Activated T-helper 9 cell treated with anti-CD3 and anti-CD28 coated beads, Interleukin-2, amount 50 U/mL, for 16 hours (primary cell): ENCODE measurements at regions not wholly inside any gene's neighbourhood (a gene's known extent, or its start where the extent isn't known, plus 50 kb on each side); places are given as distances from the start of the nearest gene placed in this dataset.

Source experiments
- DNase-seq: peaks from one replicate; pipeline ENCODE4 v3.0.0-alpha.2; 2020; ENCODE audit warnings: low read depth

GRCh38 chr5:2205185-2205585, 322.5 kb upstream of the IRX4 start:
- DNase-seq: no peak

GRCh38 chr5:2204366-2205184, 321.9 kb upstream of the IRX4 start:
- no peak for DNase-seq

GRCh38 chr5:2203774-2204173, 321.0 kb upstream of the IRX4 start:
- DNase-seq: no peak

- DNase-seq: no peak
Observed at GRCh38 chr5:2201832-2202231, 319.1 kb upstream of the IRX4 start.

GRCh38 chr5:2201421-2201820, 318.7 kb upstream of the IRX4 start:
- no peak for DNase-seq

DNA sequence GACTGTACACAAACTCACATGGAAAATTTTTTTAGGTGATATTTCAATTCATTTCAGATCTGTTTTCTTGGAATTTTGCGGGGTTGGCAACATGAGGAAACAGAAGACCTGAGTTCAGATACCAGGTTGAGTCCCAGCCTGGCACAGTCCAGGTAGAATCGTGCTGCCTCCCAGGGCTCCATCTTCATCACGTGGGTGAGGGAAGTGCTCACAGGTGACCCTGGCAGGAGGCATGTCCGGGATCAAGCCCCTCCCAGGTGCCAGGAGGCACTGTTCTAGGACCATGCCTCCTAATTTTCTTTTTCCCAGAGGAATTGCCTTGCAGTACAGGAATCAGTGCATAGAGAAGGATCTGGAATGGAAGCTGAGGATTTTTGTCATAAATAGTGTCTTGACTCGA, 318.3 kb upstream of the IRX4 start:
- no peak for DNase-seq

GRCh38 chr5:2200261-2200950, 317.7 kb upstream of the IRX4 start:
- DNase-seq: no peak

DNA sequence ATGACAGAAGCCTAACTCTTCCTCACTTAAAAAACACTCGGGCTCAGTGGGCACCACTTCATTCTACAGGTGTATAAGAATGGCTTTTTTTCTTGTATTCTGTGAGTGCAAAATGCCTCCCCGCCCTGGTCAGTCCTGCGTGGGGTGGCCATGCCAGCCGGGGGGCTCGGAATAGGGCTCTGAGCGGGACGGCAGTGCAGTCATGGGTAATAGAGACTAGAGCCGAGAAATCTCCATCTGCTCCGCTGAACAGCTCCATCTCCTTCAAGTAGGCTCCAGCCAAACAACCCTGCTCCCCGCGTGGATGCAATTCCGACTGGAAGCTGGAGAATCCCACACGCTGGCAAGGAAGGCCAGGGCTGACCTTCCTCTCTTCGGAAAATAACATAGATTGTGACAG, 317.0 kb upstream of the IRX4 start:
- no peak for DNase-seq

DNA sequence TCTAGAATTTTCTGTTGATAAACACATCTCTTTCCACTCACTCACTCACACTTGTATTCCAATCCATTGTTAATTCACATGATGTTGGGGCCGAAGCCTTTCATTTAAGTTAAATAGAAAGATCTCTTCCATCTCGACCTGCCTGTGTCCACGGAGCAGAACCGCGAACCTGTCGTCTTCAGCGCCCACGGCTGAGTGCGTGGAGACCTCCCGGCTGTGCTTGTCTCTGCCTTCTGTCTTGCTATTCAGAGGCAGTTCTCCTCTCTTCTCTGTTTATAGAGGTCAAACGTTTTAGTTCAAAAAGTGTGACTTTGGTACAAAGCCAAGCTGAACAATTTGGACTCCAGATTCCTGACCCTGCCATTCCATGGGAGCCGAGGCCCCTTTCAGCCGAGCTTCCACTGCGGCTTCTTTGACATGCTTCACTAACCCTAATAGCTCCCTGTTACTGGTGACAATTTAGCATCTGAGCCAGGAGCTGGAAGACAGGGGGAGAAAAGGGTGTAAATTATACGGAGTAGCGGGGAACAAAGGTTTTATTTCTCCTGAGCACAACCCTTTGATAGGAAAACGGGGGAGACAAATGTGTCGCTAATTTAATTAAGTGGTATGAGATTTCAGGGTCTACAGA, 314.4 kb upstream of the IRX4 start:
- no peak for DNase-seq

DNA sequence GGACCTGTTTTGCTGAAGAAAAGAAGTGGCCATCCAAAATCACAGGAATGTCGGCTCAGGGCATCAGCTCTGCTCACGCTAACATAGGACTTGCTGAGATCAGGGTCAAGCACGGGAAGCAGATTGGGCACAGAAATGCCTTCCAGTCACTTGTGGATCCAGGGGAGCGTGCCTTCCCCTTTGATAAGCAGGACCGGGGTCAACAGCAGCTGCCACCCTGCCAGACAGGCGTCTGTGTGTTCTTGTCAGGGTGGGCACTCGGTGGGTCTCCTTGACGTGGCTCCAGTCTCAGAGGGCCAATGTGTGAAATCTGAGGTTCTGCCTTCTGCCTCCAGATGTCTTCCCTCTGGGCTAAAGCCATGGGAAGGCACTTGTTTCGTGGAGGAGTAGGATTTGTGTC, 313.7 kb upstream of the IRX4 start:
- DNase-seq: no peak

DNA sequence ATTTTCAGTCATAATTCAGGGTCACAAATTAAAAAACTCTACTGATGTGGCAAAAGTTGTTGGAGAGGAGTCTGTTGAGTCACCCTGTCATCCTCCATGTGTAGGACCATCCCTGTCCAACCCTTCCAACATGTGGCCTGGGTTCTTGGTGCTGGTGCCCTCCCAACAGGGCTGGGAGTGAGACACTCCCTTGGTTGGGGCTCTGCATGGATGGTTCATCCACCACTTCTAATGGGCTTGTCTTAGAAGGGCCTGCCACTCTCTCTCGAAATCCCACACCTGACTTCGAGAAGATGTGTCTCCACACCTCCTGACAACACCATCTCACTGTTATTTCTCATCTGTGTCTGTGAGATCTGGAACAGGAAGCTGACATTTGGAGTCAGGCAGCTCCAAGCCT, 312.2 kb upstream of the IRX4 start:
- no peak for DNase-seq

GRCh38 chr5:2194236-2194555, 311.5 kb upstream of the IRX4 start:
- DNase-seq: no peak

GRCh38 chr5:2193542-2194235, 311.0 kb upstream of the IRX4 start:
- DNase-seq: no peak

- DNase-seq: no peak
Observed at GRCh38 chr5:2193142-2193541, 310.4 kb upstream of the IRX4 start.

GRCh38 chr5:2192496-2192895, 309.8 kb upstream of the IRX4 start:
- DNase-seq: no peak

GRCh38 chr5:2191972-2192371, 309.2 kb upstream of the IRX4 start:
- no peak for DNase-seq

- DNase-seq: no peak
Observed at GRCh38 chr5:2190549-2190948, 307.8 kb upstream of the IRX4 start.

GRCh38 chr5:2188661-2189060, 305.9 kb upstream of the IRX4 start:
- DNase-seq: no peak

DNA sequence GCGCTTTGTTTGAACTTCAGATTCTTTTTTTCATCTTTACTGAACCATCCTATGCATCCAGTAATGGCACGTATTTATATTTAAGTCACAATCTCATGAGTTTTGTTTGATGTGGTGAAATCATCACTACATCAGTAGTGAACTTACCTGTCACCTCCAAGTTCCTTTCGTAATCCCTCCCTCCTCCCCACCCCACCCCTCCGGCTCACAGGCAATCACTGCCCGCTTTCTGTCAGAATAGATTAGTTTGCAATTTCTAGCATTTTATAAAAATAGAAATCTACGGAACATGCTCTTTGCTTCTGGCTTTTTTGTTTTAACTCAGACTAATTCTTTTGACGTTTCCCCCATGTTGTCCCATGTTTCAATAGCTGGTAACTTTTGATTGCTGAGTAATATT, 305.4 kb upstream of the IRX4 start:
- DNase-seq: no peak

DNA sequence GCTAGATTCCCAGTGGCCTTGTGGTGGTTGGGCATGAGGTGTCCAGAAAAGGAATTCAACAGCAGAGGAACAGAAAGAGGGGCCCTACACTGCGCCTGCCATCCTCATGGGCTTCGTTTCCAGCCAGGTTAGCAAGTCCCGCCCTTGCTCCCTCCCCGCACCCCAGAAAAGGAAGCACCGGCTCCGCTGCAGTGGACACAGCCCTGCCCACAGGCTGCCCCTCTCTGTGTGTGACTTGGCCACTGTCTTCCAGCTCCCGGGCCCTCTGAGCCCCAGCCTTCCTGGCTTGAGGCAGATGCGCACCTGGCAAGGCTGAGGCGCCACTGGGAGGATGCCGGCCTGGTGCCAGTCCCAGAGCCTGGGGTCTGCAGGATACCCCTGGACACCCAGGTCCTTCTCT, 305.0 kb upstream of the IRX4 start:
- DNase-seq: no peak

DNA sequence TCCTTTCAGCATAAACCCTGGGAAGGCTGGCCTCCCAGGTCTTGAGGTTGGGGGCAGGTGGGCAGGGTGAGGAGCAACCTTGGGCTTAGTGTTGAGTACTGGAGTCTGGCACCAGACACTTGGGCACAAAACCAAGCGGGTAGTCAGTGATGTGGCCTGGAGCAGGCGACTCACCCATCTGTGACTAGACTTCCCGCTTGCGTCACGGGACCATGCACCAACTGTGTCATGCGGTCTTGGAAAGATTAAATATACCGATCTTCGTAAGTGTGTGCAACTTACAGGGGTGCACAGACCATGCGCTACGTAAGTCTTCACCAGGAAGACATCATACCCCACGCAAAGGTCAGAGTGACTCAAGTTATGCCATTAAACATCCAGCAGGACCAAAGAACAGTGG, 304.4 kb upstream of the IRX4 start:
- DNase-seq: no peak

- no peak for DNase-seq
Observed at GRCh38 chr5:2186472-2187015, 303.8 kb upstream of the IRX4 start.
